EL (cell line): ENCODE measurements at regions not wholly inside any gene's neighbourhood (a gene's known extent, or its start where the extent isn't known, plus 50 kb on each side); places are given as distances from the start of the nearest gene placed in this dataset.
A peak's percentile ranks its signal among the peaks of the same experiment; 100 is the strongest.

Source experiments
- DNase-seq: peaks from one replicate; pipeline ENCODE4 v3.0.0-alpha.2; 2016

DNA sequence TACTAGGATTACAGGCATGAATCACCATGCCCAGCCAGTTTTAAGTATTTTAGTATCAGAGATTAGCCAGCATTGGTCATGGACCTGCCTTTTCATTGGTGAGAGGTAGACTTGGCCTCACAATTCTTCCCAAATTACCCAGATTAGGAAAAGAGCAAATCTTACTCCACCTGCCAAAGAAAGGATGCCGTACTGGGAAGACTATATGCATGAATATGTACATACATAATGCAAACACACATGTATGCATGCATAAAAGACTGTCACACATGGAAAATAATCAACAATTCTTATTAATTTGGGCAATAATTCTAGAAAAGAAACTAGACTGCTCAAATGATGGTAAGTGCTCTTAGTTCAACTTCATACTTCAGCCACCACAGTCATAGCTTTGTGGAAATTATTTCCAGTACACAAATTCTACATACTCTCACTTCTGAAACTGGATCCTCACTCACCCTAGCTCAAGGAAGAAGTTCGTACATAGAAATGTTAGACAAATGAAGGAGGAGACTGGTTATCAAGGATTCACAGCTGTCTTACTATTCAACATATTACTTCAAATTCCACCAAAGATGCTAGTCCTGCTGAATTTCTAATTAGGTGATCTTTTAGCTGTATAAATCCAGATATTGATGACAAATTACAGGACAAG is 73.7 kb downstream of the MINAR2 start:
- DNase-seq, result no peak

GRCh38 chr5:129830288-129830687 is 74.0 kb upstream of the CHSY3 start:
- DNase-seq, result no peak

DNA sequence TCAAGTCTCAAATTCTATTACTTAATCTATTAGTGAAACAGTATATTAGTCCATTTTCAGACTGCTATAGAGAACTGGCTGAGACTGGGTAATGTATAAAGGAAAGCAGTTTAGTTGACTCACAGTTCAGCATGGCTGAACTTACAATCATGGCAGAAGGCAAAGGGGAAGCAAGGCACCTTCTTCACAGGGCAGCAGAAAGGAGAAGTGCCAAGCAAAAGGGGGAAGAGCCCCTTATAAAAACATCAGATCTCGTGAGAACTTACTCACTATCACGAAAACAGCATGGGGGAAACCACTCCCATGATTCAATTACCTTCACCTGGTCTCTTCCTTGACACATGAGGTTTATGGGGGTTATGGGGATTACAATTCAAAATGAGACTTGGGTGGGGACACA is 67.9 kb upstream of the CHSY3 start:
- no peak for DNase-seq

- no peak for DNase-seq
Observed at GRCh38 chr5:129844764-129845163, 59.5 kb upstream of the CHSY3 start.

GRCh38 chr5:129852747-129853352 is 51.4 kb upstream of the CHSY3 start:
- DNase-seq, result peak; percentile 60

GRCh38 chr5:129853588-129853987 is 50.7 kb upstream of the CHSY3 start:
- DNase-seq, result no peak
